HCT116 (cell line): ENCODE measurements at regions not wholly inside any gene's neighbourhood (a gene's known extent, or its start where the extent isn't known, plus 50 kb on each side); places are given as distances from the start of the nearest gene placed in this dataset.

Experiments used
- ATAC-seq: fragments of 200-7000 bp; cut with Tn5 transposase; 2 replicates; pipeline ENCODE4 v1.9.1; 2020; ENCODE audit warnings: mild to moderate bottlenecking, moderate library complexity
- BruUV-seq: library from RNA; stranded (reverse); fragments of 400-500 nt; replicated peaks from 2 replicates; lab custom pipeline; 2021; lab: Mats Ljungman, UMichigan
- CTCF ChIA-PET: fragments of 300-600 bp; sonication (Branson Sonifier 250); formaldehyde crosslinking; loops from one replicate; lab custom pipeline; 2021; ENCODE audit warnings: antibody characterized with exemption; lab: Charles Lee
- POLR2A ChIA-PET: fragments of 300-600, 350-600 bp; sonication (Branson Sonifier 250); formaldehyde crosslinking; loops from one replicate; lab custom pipeline; 2021; ENCODE audit warnings: antibody characterized with exemption; lab: Charles Lee
- RAD21 ChIA-PET, 2 experiments: fragments of 300-600 bp; sonication (Branson Sonifier 250); formaldehyde crosslinking; loops; one replicate each; lab custom pipeline; 2023; ENCODE audit warnings: low total read pairs in 2 of 2; ENCODE audit not compliant: uncharacterized antibody in 2 of 2, unreplicated experiment in 2 of 2, low non-redundant PET in 1 of 2; lab: Charles Lee
- DNase-seq: peaks from one replicate; pipeline ENCODE4 v3.0.0-alpha.2; 2010; ENCODE audit warnings: low read depth, low spot score
- H2AFZ ChIP-seq: fragments of 200-600 bp; shearing (Covaris generic), sonication (generic); 2 replicates; pipeline ENCODE4 v1.6.1; 2017; ENCODE audit warnings: low read depth, mixed run types, mixed read lengths, antibody characterized with exemption, low read length; ENCODE audit not compliant: poor library complexity, severe bottlenecking
- H3K27ac ChIP-seq: 2 replicates; pipeline ENCODE4 v1.5.1; 2012; ENCODE audit warnings: low read depth, low read length
- H3K27me3 ChIP-seq: fragments of 200-600 bp; sonication (generic); 2 replicates; pipeline ENCODE4 v1.6.1; 2016; ENCODE audit warnings: mixed run types, low read length, mixed read lengths; ENCODE audit not compliant: insufficient read depth
- H3K36me3 ChIP-seq, 2 experiments: fragments of 200-500 bp in 1 of 2; fragments of 200-600 bp in 1 of 2; sonication (Bioruptor generic) in 1 of 2; sonication (generic) in 1 of 2; 2 replicates each; pipeline versions ENCODE4 v1.5.1 to v1.6.1; 2014 to 2016; ENCODE audit warnings: low read length in 2 of 2, inconsistent platforms in 1 of 2, mixed read lengths in 1 of 2, mixed run types in 1 of 2; ENCODE audit not compliant: insufficient read depth in 2 of 2, control insufficient read depth in 1 of 2
- H3K4me1 ChIP-seq, 2 experiments: fragments of 200-600 bp in 1 of 2; sonication (generic) in 1 of 2; 2 replicates each; pipeline versions ENCODE4 v1.5.1 to v1.6.1; 2012 to 2017; ENCODE audit warnings: low read length in 2 of 2, inconsistent platforms in 1 of 2, mild to moderate bottlenecking in 1 of 2, mixed read lengths in 1 of 2, mixed run types in 1 of 2, moderate library complexity in 1 of 2; ENCODE audit not compliant: insufficient read depth in 2 of 2, control insufficient read depth in 1 of 2
- H3K4me2 ChIP-seq: fragments of 200-600 bp; sonication (generic); 2 replicates; pipeline ENCODE4 v1.6.1; 2017; ENCODE audit warnings: mixed run types, low read length, mixed read lengths
- H3K4me3 ChIP-seq, 2 experiments: fragments of 200-600 bp in 1 of 2; sonication (generic) in 1 of 2; replicated peaks in 1 of 2; 2 replicates each; pipeline ENCODE4 v1.5.1; 2011 to 2016; ENCODE audit warnings: low read length in 2 of 2, control low read depth in 1 of 2, low read depth in 1 of 2, mild to moderate bottlenecking in 1 of 2, mixed read lengths in 1 of 2, mixed run types in 1 of 2
- H3K79me2 ChIP-seq: fragments of 200-600 bp; sonication (generic); 2 replicates; pipeline ENCODE4 v1.6.1; 2017; ENCODE audit warnings: mild to moderate bottlenecking, mixed run types, low read length, moderate library complexity, mixed read lengths; ENCODE audit not compliant: insufficient read depth
- H3K9ac ChIP-seq: fragments of 200-600 bp; sonication (generic); 2 replicates; pipeline ENCODE4 v1.6.1; 2016; ENCODE audit warnings: low read length, mixed read lengths
- H3K9me2 ChIP-seq: fragments of 200-600 bp; sonication (generic), shearing (Covaris generic); 2 replicates; pipeline ENCODE4 v1.6.1; 2017; ENCODE audit warnings: mixed run types, mild to moderate bottlenecking, moderate library complexity; ENCODE audit not compliant: insufficient read depth
- H3K9me3 ChIP-seq, 2 experiments: fragments of 200-500 bp in 1 of 2; fragments of 200-600 bp in 1 of 2; sonication (Bioruptor generic) in 1 of 2; sonication (generic) in 1 of 2; 2 replicates each; pipeline ENCODE4 v1.6.1; 2014 to 2017; ENCODE audit warnings: low read length in 2 of 2, mixed read lengths in 2 of 2, inconsistent platforms in 1 of 2, low read depth in 1 of 2, mild to moderate bottlenecking in 1 of 2, mixed run types in 1 of 2, moderate library complexity in 1 of 2; ENCODE audit not compliant: control insufficient read depth in 1 of 2, insufficient read depth in 1 of 2
- H4K20me1 ChIP-seq: fragments of 200-600 bp; sonication (generic), shearing (Covaris generic); 2 replicates; pipeline ENCODE4 v1.6.1; 2017; ENCODE audit warnings: mixed run types, mild to moderate bottlenecking, moderate library complexity; ENCODE audit not compliant: insufficient read depth
- CBX3 ChIP-seq: IDR thresholded peaks from 2 replicates; pipeline ENCODE4 v1.6.1; 2012; ENCODE audit warnings: low read depth
- CEBPB ChIP-seq: IDR thresholded peaks from 2 replicates; pipeline ENCODE4 v1.6.1; 2012; ENCODE audit warnings: low read depth
- SIN3A ChIP-seq: IDR thresholded peaks from 2 replicates; pipeline ENCODE4 v1.6.1; 2012; ENCODE audit warnings: low read depth
- ZNF274 ChIP-seq: fragments of 200-500 bp; sonication (Bioruptor generic); IDR thresholded peaks from 2 replicates; pipeline ENCODE4 v1.6.1; 2014; ENCODE audit warnings: mild to moderate bottlenecking, low read depth, low read length, inconsistent platforms
- intact Hi-C: fragments of 100-400 bp; cut with micrococcal nuclease; formaldehyde crosslinking; loops from 2 replicates; pipeline ENCODE4 v1.10.0; 2022
- TF ChIP-seq, protein P1 (sequence below): IDR thresholded peaks from 2 replicates; pipeline ENCODE4 v1.6.1; 2011; ENCODE audit warnings: mild to moderate bottlenecking, low read length, moderate library complexity; ENCODE audit not compliant: insufficient replicate concordance; ENCODE audit errors: extremely low read depth

DNA sequence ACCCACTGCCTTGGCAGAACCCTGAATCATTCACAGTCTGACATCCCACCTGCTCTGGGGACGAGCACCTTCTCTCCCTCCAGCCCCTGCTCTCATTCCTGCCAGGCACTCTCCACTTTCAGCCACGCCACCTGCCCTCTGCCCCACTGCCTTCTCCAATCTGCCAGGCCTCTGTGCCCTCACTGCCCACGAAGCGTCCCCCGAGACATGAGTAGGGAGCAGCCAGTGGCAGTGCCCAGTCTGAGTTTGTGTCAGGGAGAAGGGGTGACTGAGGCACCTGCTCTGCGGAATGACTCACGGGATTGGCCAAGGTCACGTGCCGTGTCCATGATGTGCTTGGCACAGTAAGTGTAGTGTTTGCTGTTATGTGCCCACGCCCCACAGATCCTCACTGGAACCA lies 215.2 kb upstream of the PPP2R2D start:
- no peak overlapping the region for H3K9ac ChIP-seq
- ChIA-PET RAD21 (no interaction called here), CTCF (no interaction called here), POLR2A (no interaction called here)
- no peaks in the 10 kb centered on the region for H4K20me1 ChIP-seq
- no peaks in the 10 kb centered on the region for H3K9me2 ChIP-seq
- no peaks in the 10 kb centered on the region for H3K4me1 ChIP-seq
- no peak overlapping the region for H3K4me2 ChIP-seq
- intact Hi-C loops, result no loop called here
- H3K4me3 ChIP-seq, result no peak overlapping the region
- no peak overlapping the region for H3K27ac ChIP-seq
- H3K36me3 ChIP-seq, result no peaks in the 10 kb centered on the region
- H3K27me3 ChIP-seq, result no peaks in the 10 kb centered on the region
- DNase-seq (no peak), ATAC-seq (no peak)
- H3K9me3 ChIP-seq, result no peaks in the 10 kb centered on the region
- no peak overlapping the region for H2AFZ ChIP-seq
- no peaks in the 10 kb centered on the region for H3K79me2 ChIP-seq
- BruUV-seq, result no TSS peak
- TF ChIP-seq SIN3A (no peak), CBX3 (no peak), CEBPB (no peak), ZNF274 (no peak)
- TF ChIP-seq, protein P1, sequence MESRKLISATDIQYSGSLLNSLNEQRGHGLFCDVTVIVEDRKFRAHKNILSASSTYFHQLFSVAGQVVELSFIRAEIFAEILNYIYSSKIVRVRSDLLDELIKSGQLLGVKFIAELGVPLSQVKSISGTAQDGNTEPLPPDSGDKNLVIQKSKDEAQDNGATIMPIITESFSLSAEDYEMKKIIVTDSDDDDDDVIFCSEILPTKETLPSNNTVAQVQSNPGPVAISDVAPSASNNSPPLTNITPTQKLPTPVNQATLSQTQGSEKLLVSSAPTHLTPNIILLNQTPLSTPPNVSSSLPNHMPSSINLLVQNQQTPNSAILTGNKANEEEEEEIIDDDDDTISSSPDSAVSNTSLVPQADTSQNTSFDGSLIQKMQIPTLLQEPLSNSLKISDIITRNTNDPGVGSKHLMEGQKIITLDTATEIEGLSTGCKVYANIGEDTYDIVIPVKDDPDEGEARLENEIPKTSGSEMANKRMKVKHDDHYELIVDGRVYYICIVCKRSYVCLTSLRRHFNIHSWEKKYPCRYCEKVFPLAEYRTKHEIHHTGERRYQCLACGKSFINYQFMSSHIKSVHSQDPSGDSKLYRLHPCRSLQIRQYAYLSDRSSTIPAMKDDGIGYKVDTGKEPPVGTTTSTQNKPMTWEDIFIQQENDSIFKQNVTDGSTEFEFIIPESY, result no peak
- TF ChIP-seq, all 23 proteins: peak for 0

DNA sequence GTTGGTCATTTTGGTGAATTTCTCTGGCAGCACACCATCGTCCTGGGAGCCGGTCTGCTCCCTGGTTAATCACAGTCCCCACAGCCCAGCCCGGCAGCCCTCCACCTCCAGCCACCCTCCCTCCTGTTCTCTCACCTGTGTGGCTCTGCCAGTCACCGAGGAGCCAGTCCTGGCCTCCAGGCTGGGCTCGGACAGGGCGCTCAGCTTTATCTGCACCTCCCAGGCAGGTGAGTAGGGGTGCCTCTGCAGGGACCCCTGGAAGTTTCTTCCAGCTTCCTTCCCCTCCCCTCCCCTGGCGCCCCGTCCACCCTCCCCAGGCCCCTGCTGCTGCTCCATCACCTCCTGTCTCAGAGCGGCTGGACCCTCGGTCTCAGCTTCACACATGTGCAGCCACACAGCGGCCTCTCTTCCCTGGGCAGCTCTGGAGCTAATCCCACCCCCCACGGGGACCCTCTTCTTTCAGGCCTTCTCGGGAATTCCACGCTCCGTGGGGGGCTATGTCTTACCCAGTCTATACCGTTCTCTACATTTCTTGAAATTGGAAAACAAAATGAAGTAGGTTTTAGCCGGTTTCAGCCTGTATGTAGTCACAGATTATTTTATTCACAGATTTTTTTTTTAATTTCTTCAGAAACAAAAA lies 213.9 kb upstream of the PPP2R2D start:
- no peaks in the 10 kb centered on the region for H4K20me1 ChIP-seq
- no peaks in the 10 kb centered on the region for H3K4me1 ChIP-seq
- ATAC-seq (no peak), DNase-seq (no peak)
- BruUV-seq, result no TSS peak
- no peak for TF ChIP-seq CEBPB
- TF ChIP-seq, protein P1, result no peak
- H3K9me2 ChIP-seq, result no peaks in the 10 kb centered on the region
- H3K4me2 ChIP-seq, result no peak overlapping the region
- H3K27ac ChIP-seq, result no peak overlapping the region
- RAD21 ChIA-PET, result no interaction called here
- intact Hi-C loops, result no loop called here
- H3K27me3 ChIP-seq, result no peaks in the 10 kb centered on the region
- no peaks in the 10 kb centered on the region for H3K36me3 ChIP-seq
- no peak overlapping the region for H2AFZ ChIP-seq
- no peaks in the 10 kb centered on the region for H3K79me2 ChIP-seq
- CTCF ChIA-PET, result no interaction called here
- no peaks in the 10 kb centered on the region for H3K9me3 ChIP-seq
- H3K4me3 ChIP-seq, result no peak overlapping the region
- POLR2A ChIA-PET, result no interaction called here
- H3K9ac ChIP-seq, result no peak overlapping the region
